ENCODE measurements at regions not wholly inside any gene's neighbourhood (a gene's known extent, or its start where the extent isn't known, plus 50 kb on each side); places are given as distances from the start of the nearest gene placed in this dataset.

- TF ChIP-seq POLR2A (IDR thresholded peaks at IDR 0.05; ENCODE audit: low read depth, low read length) (no peak), POLR2AphosphoS5 (IDR thresholded peaks at IDR 0.05; ENCODE audit: low read depth, low read length) (no peak), TAF1 (IDR thresholded peaks at IDR 0.05; ENCODE audit: borderline replicate concordance, low read depth, low read length) (no peak)
These were observed 476.2 kb upstream of the RGMA start for GRCh38 chr15:93565201-93565600.
